ENCODE measurements at regions not wholly inside any gene's neighbourhood (a gene's known extent, or its start where the extent isn't known, plus 50 kb on each side); places are given as distances from the start of the nearest gene placed in this dataset.

DNA sequence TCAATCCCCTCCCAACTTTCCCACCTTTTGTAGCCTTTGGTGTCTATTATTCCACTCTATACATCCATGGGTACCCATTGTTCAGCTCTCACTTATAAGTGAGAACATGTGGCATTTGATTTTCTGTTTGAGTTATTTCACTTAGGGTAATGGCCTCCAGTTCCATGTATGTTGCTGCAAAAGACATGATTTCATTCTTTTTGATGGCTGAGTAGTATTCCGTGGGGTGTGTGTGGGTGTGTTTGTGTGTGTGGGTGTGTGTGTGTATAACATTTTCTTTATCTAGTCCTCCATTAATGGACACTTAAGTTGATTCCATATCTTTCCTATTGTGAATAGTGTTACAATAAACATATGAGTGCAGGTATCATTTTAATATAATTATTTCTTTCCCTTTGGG, 157.5 kb upstream of the FSTL4 start:
- TF ChIP-seq POLR2A (IDR thresholded peaks at IDR 0.05), result no peak
- TF ChIP-seq, protein P1, sequence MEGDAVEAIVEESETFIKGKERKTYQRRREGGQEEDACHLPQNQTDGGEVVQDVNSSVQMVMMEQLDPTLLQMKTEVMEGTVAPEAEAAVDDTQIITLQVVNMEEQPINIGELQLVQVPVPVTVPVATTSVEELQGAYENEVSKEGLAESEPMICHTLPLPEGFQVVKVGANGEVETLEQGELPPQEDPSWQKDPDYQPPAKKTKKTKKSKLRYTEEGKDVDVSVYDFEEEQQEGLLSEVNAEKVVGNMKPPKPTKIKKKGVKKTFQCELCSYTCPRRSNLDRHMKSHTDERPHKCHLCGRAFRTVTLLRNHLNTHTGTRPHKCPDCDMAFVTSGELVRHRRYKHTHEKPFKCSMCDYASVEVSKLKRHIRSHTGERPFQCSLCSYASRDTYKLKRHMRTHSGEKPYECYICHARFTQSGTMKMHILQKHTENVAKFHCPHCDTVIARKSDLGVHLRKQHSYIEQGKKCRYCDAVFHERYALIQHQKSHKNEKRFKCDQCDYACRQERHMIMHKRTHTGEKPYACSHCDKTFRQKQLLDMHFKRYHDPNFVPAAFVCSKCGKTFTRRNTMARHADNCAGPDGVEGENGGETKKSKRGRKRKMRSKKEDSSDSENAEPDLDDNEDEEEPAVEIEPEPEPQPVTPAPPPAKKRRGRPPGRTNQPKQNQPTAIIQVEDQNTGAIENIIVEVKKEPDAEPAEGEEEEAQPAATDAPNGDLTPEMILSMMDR (IDR thresholded peaks at IDR 0.05), result no peak

Measured in thyroid gland (tissue), 4 donors.